SKM-1 (cell line): ENCODE measurements at regions not wholly inside any gene's neighbourhood (a gene's known extent, or its start where the extent isn't known, plus 50 kb on each side); places are given as distances from the start of the nearest gene placed in this dataset.
A peak's percentile ranks its signal among the peaks of the same experiment; 100 is the strongest.

Source experiments
- DNase-seq: peaks from one replicate; lab custom pipeline; 2025; ENCODE audit not compliant: unreplicated experiment; lab: John Stamatoyannopoulos, UW

- no peak for DNase-seq
Observed at GRCh38 chr19:23855676-23856075, 59.0 kb upstream of the ZNF726 start.

DNA sequence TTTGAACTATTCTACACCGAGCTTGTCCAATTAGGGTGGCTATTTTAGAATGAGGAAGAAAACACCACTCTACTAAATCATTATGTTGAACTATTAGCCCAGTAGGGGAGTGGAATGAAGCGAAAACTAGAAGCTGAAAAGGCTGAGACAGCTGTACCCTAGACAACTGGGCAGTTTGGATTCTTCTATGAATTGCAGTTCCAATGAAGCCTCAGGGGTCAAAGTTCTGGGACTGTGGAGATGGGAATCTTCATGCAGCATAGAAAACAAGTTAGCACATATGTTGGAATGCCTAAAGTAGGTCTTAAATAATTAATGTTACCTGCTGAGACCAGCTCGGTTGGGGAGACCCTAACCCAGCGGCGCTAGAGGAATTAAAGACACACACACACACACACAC lies 62.7 kb upstream of the ZNF726 start:
- DNase-seq: no peak

GRCh38 chr19:23832717-23833327 lies 74.1 kb upstream of the ZNF681 start:
- DNase-seq: no peak

GRCh38 chr19:23823952-23824389 lies 65.3 kb upstream of the ZNF681 start:
- DNase-seq: peak; percentile 87

DNA sequence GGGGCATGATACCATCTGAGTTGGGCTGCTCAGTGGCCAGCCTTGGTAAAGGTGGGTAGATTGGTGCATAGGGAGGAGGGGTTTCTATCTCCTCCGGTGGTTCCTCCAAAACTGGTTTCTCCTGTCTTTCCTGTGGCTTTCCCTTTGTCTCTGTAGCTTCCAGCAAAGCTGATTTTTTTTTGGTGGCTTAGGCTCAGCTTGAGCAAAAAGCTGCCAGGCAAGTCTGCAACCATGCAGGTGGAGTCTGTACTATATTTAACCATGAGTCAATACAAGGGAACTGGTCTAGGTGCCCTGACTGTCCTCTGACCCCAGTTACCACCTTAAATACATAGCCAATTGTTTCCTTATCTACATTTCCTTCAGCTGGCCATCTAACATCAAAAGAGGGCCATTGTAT lies 64.0 kb upstream of the ZNF681 start:
- no peak for DNase-seq

DNA sequence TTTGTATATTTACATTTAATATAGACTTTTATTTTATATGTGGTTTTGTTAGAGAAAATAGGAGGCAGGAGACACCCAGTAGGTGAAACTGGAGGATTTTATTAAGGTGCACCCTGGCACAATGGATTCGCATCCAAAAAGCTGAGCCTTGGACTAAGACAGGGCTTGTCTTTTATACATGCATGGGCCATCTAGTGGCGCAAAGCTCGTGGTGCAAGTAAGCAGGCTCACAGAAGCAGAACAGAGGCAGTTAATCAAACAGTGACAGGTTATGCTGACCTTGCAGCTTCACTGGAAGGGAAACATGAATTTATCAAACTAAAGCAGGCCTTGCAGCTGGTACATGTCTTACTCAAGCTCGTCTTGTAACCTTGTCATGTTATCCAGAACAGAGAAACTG lies 58.8 kb upstream of the ZNF681 start:
- peak; percentile 29 for DNase-seq

- no peak for DNase-seq
Observed at GRCh38 chr19:23810496-23810895, 51.8 kb upstream of the ZNF681 start.
